ENCODE measurements at regions not wholly inside any gene's neighbourhood (a gene's known extent, or its start where the extent isn't known, plus 50 kb on each side); places are given as distances from the start of the nearest gene placed in this dataset. TPM values are rescaled to one million over a fixed set of nuclear protein-coding genes. Genes with fewer than 3 reads are reported as not detected.

- WGBS: 64% methylated on average over 5 of the region's 5 CpGs
- TF ChIP-seq HNF4A (conservative IDR thresholded peaks at IDR 0.05) (no peak), ATF3 (IDR thresholded peaks at IDR 0.05) (no peak), FOXA1 (IDR thresholded peaks at IDR 0.05) (no peak), SP1 (IDR thresholded peaks at IDR 0.05) (no peak), FOXA2 (IDR thresholded peaks at IDR 0.05) (no peak), HNF4G (IDR thresholded peaks at IDR 0.05) (no peak), TAF1 (conservative IDR thresholded peaks at IDR 0.05) (no peak), CTCF (IDR thresholded peaks at IDR 0.05; ENCODE audit: low read depth, low read length, missing input control) (no peak), GABPA (IDR thresholded peaks at IDR 0.05 in 1 of 2, conservative IDR thresholded peaks at IDR 0.05 in 1 of 2) (no peak), YY1 (IDR thresholded peaks at IDR 0.05) (no peak), RAD21 (IDR thresholded peaks at IDR 0.05) (no peak), REST (IDR thresholded peaks at IDR 0.05) (no peak), JUND (IDR thresholded peaks at IDR 0.05) (no peak), MAX (IDR thresholded peaks at IDR 0.05) (no peak), EGR1 (IDR thresholded peaks at IDR 0.05; ENCODE audit: low read depth in 2 of 2) (no peak), ZBTB33 (IDR thresholded peaks at IDR 0.05) (no peak), NR2F2 (IDR thresholded peaks at IDR 0.05) (no peak), RXRA (IDR thresholded peaks at IDR 0.05) (no peak)
These were observed 59.1 kb upstream of the RRP15 start for GRCh38 chr1:218226005-218226404.

More at GRCh38 chr1:218226005-218226404, 59.1 kb upstream of the RRP15 start:
- no peaks in the 10 kb centered on the region for H3K36me3 ChIP-seq (ENCODE audit: control insufficient read depth in 4 of 4, insufficient read depth in 3 of 4, low read depth in 1 of 4, low read length in 3 of 4)
- no peak overlapping the region for H3K9ac ChIP-seq (ENCODE audit: low read depth in 1 of 2, low read length in 2 of 2)
- DNase-seq (ENCODE audit: low spot score): no peak
- H3K9me3 ChIP-seq (ENCODE audit: control insufficient read depth in 4 of 4, low read length in 3 of 4): no peaks in the 10 kb centered on the region
- H3K27ac ChIP-seq (ENCODE audit: low read depth in 1 of 2, low read length in 2 of 2): no peak overlapping the region
- no peaks in the 10 kb centered on the region for H3K4me1 ChIP-seq (ENCODE audit: control insufficient read depth in 4 of 4, insufficient read depth in 4 of 4, low read length in 3 of 4)
- no peak overlapping the region for H3K4me3 ChIP-seq (ENCODE audit: low read depth in 1 of 3, low read length in 3 of 3)
- H3K27me3 ChIP-seq (ENCODE audit: control insufficient read depth in 4 of 4, insufficient read depth in 4 of 4, low read length in 3 of 4): no peaks in the 10 kb centered on the region

Small RNA genes in the stretch of these regions (small RNA-seq; reads per million reads assigned to genes)
- gene RNU1-141P: not detected

All from liver (tissue), 9 donors.